Suprapubic skin (tissue), 4 donors: ENCODE measurements at regions not wholly inside any gene's neighbourhood (a gene's known extent, or its start where the extent isn't known, plus 50 kb on each side); places are given as distances from the start of the nearest gene placed in this dataset.

Experiments
- EP300 ChIP-seq: sonication (generic); formaldehyde crosslinking; IDR thresholded peaks from one replicate; pipeline ENCODE4 v1.6.1; 2017; ENCODE audit warnings: antibody characterized with exemption
- POLR2A ChIP-seq, 2 donors: fragments of 450-650 bp; IDR thresholded peaks; one replicate each; pipeline ENCODE4 v1.6.1; 2017; ENCODE audit warnings: antibody characterized with exemption in 2 of 2, mild to moderate bottlenecking in 2 of 2, moderate library complexity in 2 of 2
- POLR2AphosphoS5 ChIP-seq, 3 donors: sonication (generic); formaldehyde crosslinking; IDR thresholded peaks; one replicate each; pipeline ENCODE4 v1.6.1; 2017; ENCODE audit warnings: antibody characterized with exemption in 3 of 3
- TF ChIP-seq, protein P1 (sequence below), 2 donors: fragments of 200-600 bp in 1 of 2; fragments of 450-650 bp in 1 of 2; sonication (generic) in 1 of 2; IDR thresholded peaks; one replicate each; pipeline ENCODE4 v1.5.1; 2016 to 2019; ENCODE audit warnings: antibody characterized with exemption in 2 of 2, mild to moderate bottlenecking in 1 of 2, moderate library complexity in 1 of 2

DNA sequence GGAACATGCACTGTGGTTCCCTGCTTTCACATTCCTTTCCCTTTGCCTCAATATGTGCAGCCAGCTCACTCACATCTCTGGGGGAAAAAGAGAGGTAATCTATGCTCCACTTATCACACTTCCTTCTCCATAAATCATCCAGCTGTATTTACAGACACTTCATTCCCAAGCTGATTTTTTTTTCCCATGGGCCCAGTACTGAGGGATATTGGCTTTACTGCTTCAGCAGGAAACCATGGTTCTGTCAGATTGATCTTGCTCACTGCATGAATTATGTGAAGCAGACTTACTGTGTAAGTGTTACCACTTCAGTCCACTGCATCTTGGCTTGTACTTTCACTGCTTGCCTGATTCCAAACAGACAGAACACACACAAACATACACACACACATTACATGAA is 555.6 kb downstream of the CCER1 start:
- TF ChIP-seq POLR2AphosphoS5 (IDR thresholded peaks at IDR 0.05) (no peak), EP300 (no peak), POLR2A (IDR thresholded peaks at IDR 0.05) (no peak)
- TF ChIP-seq, protein P1, sequence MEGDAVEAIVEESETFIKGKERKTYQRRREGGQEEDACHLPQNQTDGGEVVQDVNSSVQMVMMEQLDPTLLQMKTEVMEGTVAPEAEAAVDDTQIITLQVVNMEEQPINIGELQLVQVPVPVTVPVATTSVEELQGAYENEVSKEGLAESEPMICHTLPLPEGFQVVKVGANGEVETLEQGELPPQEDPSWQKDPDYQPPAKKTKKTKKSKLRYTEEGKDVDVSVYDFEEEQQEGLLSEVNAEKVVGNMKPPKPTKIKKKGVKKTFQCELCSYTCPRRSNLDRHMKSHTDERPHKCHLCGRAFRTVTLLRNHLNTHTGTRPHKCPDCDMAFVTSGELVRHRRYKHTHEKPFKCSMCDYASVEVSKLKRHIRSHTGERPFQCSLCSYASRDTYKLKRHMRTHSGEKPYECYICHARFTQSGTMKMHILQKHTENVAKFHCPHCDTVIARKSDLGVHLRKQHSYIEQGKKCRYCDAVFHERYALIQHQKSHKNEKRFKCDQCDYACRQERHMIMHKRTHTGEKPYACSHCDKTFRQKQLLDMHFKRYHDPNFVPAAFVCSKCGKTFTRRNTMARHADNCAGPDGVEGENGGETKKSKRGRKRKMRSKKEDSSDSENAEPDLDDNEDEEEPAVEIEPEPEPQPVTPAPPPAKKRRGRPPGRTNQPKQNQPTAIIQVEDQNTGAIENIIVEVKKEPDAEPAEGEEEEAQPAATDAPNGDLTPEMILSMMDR (IDR thresholded peaks at IDR 0.05) = no peak
